ENCODE measurements at regions not wholly inside any gene's neighbourhood (a gene's known extent, or its start where the extent isn't known, plus 50 kb on each side); places are given as distances from the start of the nearest gene placed in this dataset.

GRCh38 chrX:17923546-17923945 is 62.4 kb upstream of the RAI2 start:
- H2BK12ac ChIP-seq (ENCODE audit: insufficient read length, low read depth, low read length) = no peak overlapping the region
- DNase-seq = no peak
- H3K79me1 ChIP-seq (ENCODE audit: insufficient read depth, low read depth, low read length, poor library complexity, severe bottlenecking) = no peaks in the 10 kb centered on the region
- H2BK5ac ChIP-seq (ENCODE audit: insufficient read length, low read length) = no peak overlapping the region
- H3K27ac ChIP-seq (ENCODE audit: insufficient read length, low read depth, low read length) = no peak overlapping the region
- no peaks in the 10 kb centered on the region for H3K79me2 ChIP-seq (ENCODE audit: insufficient read depth, low read length)
- no peak overlapping the region for H4K91ac ChIP-seq (ENCODE audit: insufficient read length, low read depth, low read length)
- H4K8ac ChIP-seq (replicated peaks; ENCODE audit: insufficient read length, low read depth, low read length) = no peak overlapping the region
- Mint-ChIP-seq H3K36me3 (ENCODE audit: insufficient read depth in 1 of 3, low read depth in 3 of 3) (peaks cover 0 to 5% (median 0%) of the 10 kb centered on the region in 3 experiments; a peak in 5 of 7 replicates), H3K4me3 (no peak overlapping the region), H3K9me3 (peaks cover 54 to 60% of the 10 kb centered on the region in 2 experiments), H3K4me1 (no peaks in the 10 kb centered on the region), H3K27me3 (ENCODE audit: low read depth) (no peaks in the 10 kb centered on the region), H3K27ac (no peak overlapping the region)
- H3K27me3 ChIP-seq (ENCODE audit: insufficient read depth, low read length) = no peaks in the 10 kb centered on the region
- H3K14ac ChIP-seq (ENCODE audit: insufficient read depth, low read length) = no peak overlapping the region
- H3K23me2 ChIP-seq (ENCODE audit: insufficient read length, low read depth, low read length, poor library complexity, severe bottlenecking) = no peaks in the 10 kb centered on the region
- H3K4ac ChIP-seq (ENCODE audit: low read depth, low read length) = no peak overlapping the region
- no peak overlapping the region for H3K18ac ChIP-seq (ENCODE audit: insufficient read length, low read depth, low read length)
- no peaks in the 10 kb centered on the region for H3K4me1 ChIP-seq (ENCODE audit: insufficient read depth, low read length)
- no peak overlapping the region for H3K4me2 ChIP-seq (ENCODE audit: insufficient read depth, insufficient read length, low read length)
- no peak overlapping the region for H3K23ac ChIP-seq (ENCODE audit: insufficient read length, low read depth, low read length)
- H3K9ac ChIP-seq (ENCODE audit: extremely low read depth, insufficient read length, low read length) = no peak overlapping the region
- H3K9me3 ChIP-seq (ENCODE audit: control insufficient read depth, low read depth, low read length) = peaks cover 38% of the 10 kb centered on the region
- no peak overlapping the region for H2BK20ac ChIP-seq (ENCODE audit: low read depth, low read length, poor library complexity, severe bottlenecking)
- TF ChIP-seq, protein P1, sequence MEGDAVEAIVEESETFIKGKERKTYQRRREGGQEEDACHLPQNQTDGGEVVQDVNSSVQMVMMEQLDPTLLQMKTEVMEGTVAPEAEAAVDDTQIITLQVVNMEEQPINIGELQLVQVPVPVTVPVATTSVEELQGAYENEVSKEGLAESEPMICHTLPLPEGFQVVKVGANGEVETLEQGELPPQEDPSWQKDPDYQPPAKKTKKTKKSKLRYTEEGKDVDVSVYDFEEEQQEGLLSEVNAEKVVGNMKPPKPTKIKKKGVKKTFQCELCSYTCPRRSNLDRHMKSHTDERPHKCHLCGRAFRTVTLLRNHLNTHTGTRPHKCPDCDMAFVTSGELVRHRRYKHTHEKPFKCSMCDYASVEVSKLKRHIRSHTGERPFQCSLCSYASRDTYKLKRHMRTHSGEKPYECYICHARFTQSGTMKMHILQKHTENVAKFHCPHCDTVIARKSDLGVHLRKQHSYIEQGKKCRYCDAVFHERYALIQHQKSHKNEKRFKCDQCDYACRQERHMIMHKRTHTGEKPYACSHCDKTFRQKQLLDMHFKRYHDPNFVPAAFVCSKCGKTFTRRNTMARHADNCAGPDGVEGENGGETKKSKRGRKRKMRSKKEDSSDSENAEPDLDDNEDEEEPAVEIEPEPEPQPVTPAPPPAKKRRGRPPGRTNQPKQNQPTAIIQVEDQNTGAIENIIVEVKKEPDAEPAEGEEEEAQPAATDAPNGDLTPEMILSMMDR (conservative IDR thresholded peaks at IDR 0.05) = no peak
- no peak overlapping the region for H2BK120ac ChIP-seq (ENCODE audit: low read depth, low read length, poor library complexity, severe bottlenecking)
- no peak overlapping the region for H2AK5ac ChIP-seq (ENCODE audit: insufficient read length, low read length)
- H4K20me1 ChIP-seq (ENCODE audit: control insufficient read depth, insufficient read depth, insufficient read length) = no peaks in the 10 kb centered on the region
- H2AFZ ChIP-seq (ENCODE audit: low read length) = no peak overlapping the region
- no peak overlapping the region for H3K56ac ChIP-seq (ENCODE audit: insufficient read length, low read depth, low read length)
- H2BK15ac ChIP-seq (ENCODE audit: low read depth, low read length) = no peak overlapping the region
- H3T11ph ChIP-seq (ENCODE audit: low read length) = no peak overlapping the region
- H4K5ac ChIP-seq (ENCODE audit: insufficient read length, low read depth, low read length) = no peak overlapping the region
